SK-N-MC (cell line): ENCODE measurements at regions not wholly inside any gene's neighbourhood (a gene's known extent, or its start where the extent isn't known, plus 50 kb on each side); places are given as distances from the start of the nearest gene placed in this dataset.

Source experiments
- EZH2 ChIP-seq: fragments of 200-600 bp; sonication (generic); IDR thresholded peaks from one replicate; pipeline ENCODE4 v1.6.1; 2017; ENCODE audit warnings: antibody characterized with exemption
- FOXP2 ChIP-seq: optimal IDR thresholded peaks from 2 replicates; pipeline ENCODE3; 2011; ENCODE audit warnings: mild to moderate bottlenecking, moderate library complexity; ENCODE audit not compliant: insufficient read depth; ENCODE audit errors: extremely low read length, control extremely low read depth
- POLR2AphosphoS5 ChIP-seq: IDR thresholded peaks from 2 replicates; pipeline ENCODE4 v1.6.1; 2012; ENCODE audit warnings: mild to moderate bottlenecking, low read depth, low read length, borderline replicate concordance

DNA sequence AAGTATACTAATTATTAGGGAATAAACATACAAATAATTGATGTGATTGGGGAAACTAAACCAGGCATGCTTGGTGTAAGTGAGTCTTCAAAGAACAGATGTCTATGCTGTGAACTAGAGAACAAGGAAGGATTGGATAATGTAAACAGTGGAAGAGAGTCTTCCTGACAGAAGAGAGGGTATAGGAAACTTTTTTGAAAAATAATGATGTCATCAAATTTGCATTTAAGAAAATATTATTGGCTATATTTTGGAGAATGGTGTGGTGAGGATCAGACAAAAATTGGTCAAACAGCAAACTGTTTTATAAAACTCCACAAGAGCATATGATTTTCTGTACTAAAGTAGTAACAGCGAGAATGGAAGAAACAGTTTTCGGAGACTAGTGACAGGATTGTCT is 537.7 kb downstream of the TRAM1L1 start:
- no peak for TF ChIP-seq POLR2AphosphoS5
- no peak for TF ChIP-seq EZH2
- no peak for TF ChIP-seq FOXP2
